Activated T-cell treated with anti-CD3 and anti-CD28 coated beads for 1 hour (primary cell): ENCODE measurements at regions not wholly inside any gene's neighbourhood (a gene's known extent, or its start where the extent isn't known, plus 50 kb on each side); places are given as distances from the start of the nearest gene placed in this dataset.

Experiments
- DNase-seq: peaks from one replicate; pipeline ENCODE4 v3.0.0-alpha.2; 2020; ENCODE audit warnings: low read depth

- DNase-seq, result no peak
These were observed 86.9 kb downstream of the FGF9 start for GRCh38 chr13:21757763-21758162.

- DNase-seq, result no peak
These were observed 87.6 kb downstream of the FGF9 start for GRCh38 chr13:21758441-21758840.

- DNase-seq, result no peak
These were observed 88.6 kb downstream of the FGF9 start for GRCh38 chr13:21759463-21759862.

GRCh38 chr13:21759911-21760310 lies 89.0 kb downstream of the FGF9 start:
- DNase-seq, result no peak

GRCh38 chr13:21761770-21762169 lies 90.9 kb downstream of the FGF9 start:
- no peak for DNase-seq

- DNase-seq, result no peak
These were observed 91.6 kb downstream of the FGF9 start for GRCh38 chr13:21762512-21762911.

- no peak for DNase-seq
These were observed 96.2 kb downstream of the FGF9 start for GRCh38 chr13:21767032-21767431.

- DNase-seq, result no peak
These were observed 100.2 kb downstream of the FGF9 start for GRCh38 chr13:21771075-21771474.

GRCh38 chr13:21777166-21777565 lies 106.3 kb downstream of the FGF9 start:
- no peak for DNase-seq

GRCh38 chr13:21777813-21778212 lies 106.9 kb downstream of the FGF9 start:
- DNase-seq, result no peak

- no peak for DNase-seq
These were observed 111.9 kb downstream of the FGF9 start for GRCh38 chr13:21782736-21783135.

- DNase-seq, result no peak
These were observed 115.1 kb downstream of the FGF9 start for GRCh38 chr13:21785990-21786389.

- DNase-seq, result no peak
These were observed 125.2 kb downstream of the FGF9 start for GRCh38 chr13:21796066-21796465.

GRCh38 chr13:21796775-21797514 lies 126.1 kb downstream of the FGF9 start:
- DNase-seq, result no peak

GRCh38 chr13:21797736-21798135 lies 126.9 kb downstream of the FGF9 start:
- no peak for DNase-seq

GRCh38 chr13:21798181-21798580 lies 127.3 kb downstream of the FGF9 start:
- no peak for DNase-seq

GRCh38 chr13:21799671-21800070 lies 128.8 kb downstream of the FGF9 start:
- DNase-seq, result no peak

- DNase-seq, result no peak
These were observed 130.2 kb downstream of the FGF9 start for GRCh38 chr13:21800837-21801616.

- DNase-seq, result no peak
These were observed 134.9 kb downstream of the FGF9 start for GRCh38 chr13:21805733-21806132.

GRCh38 chr13:21812192-21812626 lies 141.3 kb downstream of the FGF9 start:
- DNase-seq, result no peak

GRCh38 chr13:21813110-21813509 lies 142.2 kb downstream of the FGF9 start:
- no peak for DNase-seq

GRCh38 chr13:21813844-21814243 lies 143.0 kb downstream of the FGF9 start:
- DNase-seq, result no peak

GRCh38 chr13:21814604-21815003 lies 143.7 kb downstream of the FGF9 start:
- DNase-seq, result no peak

GRCh38 chr13:21817878-21818277 lies 147.0 kb downstream of the FGF9 start:
- no peak for DNase-seq
